H1 (cell line): ENCODE measurements at regions not wholly inside any gene's neighbourhood (a gene's known extent, or its start where the extent isn't known, plus 50 kb on each side); places are given as distances from the start of the nearest gene placed in this dataset.

Experiments used
- HDAC2 ChIP-seq, 2 experiments: fragments of 300-600 bp in 1 of 2; sonication (generic) in 1 of 2; IDR thresholded peaks; 2 replicates each; pipeline ENCODE4 v1.6.1; 2011 to 2012; ENCODE audit warnings: low read depth in 2 of 2, low read length in 2 of 2, mild to moderate bottlenecking in 2 of 2, moderate library complexity in 2 of 2, borderline replicate concordance in 1 of 2, inconsistent platforms in 1 of 2
- KDM1A ChIP-seq: fragments of 200-600, 300-600 bp; sonication (generic); IDR thresholded peaks from 2 replicates; pipeline ENCODE4 v1.7.1; 2016; ENCODE audit warnings: mild to moderate bottlenecking, low read length, borderline replicate concordance
- RFX5 ChIP-seq: IDR thresholded peaks from 2 replicates; pipeline ENCODE4 v1.6.1; 2011; ENCODE audit warnings: low read depth, low read length, improper control_type of control experiment, borderline replicate concordance
- RXRA ChIP-seq: IDR thresholded peaks from 2 replicates; pipeline ENCODE4 v1.6.1; 2011; ENCODE audit warnings: low read depth, mild to moderate bottlenecking, low read length, moderate library complexity; ENCODE audit not compliant: insufficient read depth
- SIX5 ChIP-seq: IDR thresholded peaks from 2 replicates; pipeline ENCODE4 v1.6.1; 2011; ENCODE audit warnings: mild to moderate bottlenecking, low read depth, low read length
- TF ChIP-seq, protein P1 (sequence below): fragments of 300-600 bp; sonication (generic); IDR thresholded peaks from 2 replicates; pipeline ENCODE4 v1.7.1; 2012; ENCODE audit warnings: low read length, moderate library complexity, mild to moderate bottlenecking, inconsistent platforms; ENCODE audit not compliant: insufficient replicate concordance
- TF ChIP-seq, protein P2 (sequence below): IDR thresholded peaks from 2 replicates; pipeline ENCODE4 v1.6.1; 2011; ENCODE audit warnings: low read depth, mild to moderate bottlenecking, low read length; ENCODE audit not compliant: insufficient read depth
- TF ChIP-seq, protein P3 (sequence below): IDR thresholded peaks from 2 replicates; pipeline ENCODE4 v1.6.1; 2012; ENCODE audit warnings: inconsistent platforms

DNA sequence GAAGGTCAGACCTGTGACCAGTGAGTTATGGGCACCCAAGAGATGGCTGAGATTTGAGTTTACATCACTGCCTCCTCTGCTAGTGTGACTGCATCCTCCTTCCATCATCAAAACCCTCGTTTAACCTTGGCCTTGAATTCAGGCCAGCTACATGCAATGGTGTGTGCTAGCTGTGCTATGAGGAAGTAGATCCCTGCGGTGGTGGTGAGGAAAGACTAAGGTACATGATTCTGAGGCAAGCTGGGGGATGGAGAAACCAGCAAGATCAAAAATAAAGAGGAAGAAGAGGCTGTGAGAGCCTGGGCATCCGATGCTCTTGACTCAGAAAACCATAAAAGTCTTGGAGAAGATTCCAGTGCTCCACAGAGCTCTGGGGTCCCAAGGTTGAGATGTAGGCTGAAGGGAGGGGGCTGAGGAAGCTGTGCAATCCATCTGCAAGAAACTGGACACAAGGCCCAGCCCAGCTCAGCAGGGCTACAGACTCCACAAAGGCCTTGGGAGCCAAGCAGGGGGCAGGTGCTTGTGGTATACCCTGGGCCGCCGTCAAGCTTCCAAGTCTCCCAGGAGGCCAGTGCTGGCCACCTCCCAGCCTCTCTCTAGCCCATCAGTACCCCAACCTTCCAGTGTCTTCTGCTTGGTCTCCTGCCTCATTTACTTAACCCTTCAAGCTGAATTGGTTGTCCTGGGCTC is 774.8 kb downstream of the VRK1 start (continued):
- TF ChIP-seq, protein P1, sequence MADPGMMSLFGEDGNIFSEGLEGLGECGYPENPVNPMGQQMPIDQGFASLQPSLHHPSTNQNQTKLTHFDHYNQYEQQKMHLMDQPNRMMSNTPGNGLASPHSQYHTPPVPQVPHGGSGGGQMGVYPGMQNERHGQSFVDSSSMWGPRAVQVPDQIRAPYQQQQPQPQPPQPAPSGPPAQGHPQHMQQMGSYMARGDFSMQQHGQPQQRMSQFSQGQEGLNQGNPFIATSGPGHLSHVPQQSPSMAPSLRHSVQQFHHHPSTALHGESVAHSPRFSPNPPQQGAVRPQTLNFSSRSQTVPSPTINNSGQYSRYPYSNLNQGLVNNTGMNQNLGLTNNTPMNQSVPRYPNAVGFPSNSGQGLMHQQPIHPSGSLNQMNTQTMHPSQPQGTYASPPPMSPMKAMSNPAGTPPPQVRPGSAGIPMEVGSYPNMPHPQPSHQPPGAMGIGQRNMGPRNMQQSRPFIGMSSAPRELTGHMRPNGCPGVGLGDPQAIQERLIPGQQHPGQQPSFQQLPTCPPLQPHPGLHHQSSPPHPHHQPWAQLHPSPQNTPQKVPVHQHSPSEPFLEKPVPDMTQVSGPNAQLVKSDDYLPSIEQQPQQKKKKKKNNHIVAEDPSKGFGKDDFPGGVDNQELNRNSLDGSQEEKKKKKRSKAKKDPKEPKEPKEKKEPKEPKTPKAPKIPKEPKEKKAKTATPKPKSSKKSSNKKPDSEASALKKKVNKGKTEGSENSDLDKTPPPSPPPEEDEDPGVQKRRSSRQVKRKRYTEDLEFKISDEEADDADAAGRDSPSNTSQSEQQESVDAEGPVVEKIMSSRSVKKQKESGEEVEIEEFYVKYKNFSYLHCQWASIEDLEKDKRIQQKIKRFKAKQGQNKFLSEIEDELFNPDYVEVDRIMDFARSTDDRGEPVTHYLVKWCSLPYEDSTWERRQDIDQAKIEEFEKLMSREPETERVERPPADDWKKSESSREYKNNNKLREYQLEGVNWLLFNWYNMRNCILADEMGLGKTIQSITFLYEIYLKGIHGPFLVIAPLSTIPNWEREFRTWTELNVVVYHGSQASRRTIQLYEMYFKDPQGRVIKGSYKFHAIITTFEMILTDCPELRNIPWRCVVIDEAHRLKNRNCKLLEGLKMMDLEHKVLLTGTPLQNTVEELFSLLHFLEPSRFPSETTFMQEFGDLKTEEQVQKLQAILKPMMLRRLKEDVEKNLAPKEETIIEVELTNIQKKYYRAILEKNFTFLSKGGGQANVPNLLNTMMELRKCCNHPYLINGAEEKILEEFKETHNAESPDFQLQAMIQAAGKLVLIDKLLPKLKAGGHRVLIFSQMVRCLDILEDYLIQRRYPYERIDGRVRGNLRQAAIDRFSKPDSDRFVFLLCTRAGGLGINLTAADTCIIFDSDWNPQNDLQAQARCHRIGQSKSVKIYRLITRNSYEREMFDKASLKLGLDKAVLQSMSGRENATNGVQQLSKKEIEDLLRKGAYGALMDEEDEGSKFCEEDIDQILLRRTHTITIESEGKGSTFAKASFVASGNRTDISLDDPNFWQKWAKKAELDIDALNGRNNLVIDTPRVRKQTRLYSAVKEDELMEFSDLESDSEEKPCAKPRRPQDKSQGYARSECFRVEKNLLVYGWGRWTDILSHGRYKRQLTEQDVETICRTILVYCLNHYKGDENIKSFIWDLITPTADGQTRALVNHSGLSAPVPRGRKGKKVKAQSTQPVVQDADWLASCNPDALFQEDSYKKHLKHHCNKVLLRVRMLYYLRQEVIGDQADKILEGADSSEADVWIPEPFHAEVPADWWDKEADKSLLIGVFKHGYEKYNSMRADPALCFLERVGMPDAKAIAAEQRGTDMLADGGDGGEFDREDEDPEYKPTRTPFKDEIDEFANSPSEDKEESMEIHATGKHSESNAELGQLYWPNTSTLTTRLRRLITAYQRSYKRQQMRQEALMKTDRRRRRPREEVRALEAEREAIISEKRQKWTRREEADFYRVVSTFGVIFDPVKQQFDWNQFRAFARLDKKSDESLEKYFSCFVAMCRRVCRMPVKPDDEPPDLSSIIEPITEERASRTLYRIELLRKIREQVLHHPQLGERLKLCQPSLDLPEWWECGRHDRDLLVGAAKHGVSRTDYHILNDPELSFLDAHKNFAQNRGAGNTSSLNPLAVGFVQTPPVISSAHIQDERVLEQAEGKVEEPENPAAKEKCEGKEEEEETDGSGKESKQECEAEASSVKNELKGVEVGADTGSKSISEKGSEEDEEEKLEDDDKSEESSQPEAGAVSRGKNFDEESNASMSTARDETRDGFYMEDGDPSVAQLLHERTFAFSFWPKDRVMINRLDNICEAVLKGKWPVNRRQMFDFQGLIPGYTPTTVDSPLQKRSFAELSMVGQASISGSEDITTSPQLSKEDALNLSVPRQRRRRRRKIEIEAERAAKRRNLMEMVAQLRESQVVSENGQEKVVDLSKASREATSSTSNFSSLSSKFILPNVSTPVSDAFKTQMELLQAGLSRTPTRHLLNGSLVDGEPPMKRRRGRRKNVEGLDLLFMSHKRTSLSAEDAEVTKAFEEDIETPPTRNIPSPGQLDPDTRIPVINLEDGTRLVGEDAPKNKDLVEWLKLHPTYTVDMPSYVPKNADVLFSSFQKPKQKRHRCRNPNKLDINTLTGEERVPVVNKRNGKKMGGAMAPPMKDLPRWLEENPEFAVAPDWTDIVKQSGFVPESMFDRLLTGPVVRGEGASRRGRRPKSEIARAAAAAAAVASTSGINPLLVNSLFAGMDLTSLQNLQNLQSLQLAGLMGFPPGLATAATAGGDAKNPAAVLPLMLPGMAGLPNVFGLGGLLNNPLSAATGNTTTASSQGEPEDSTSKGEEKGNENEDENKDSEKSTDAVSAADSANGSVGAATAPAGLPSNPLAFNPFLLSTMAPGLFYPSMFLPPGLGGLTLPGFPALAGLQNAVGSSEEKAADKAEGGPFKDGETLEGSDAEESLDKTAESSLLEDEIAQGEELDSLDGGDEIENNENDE = no peak
- TF ChIP-seq, protein P2, sequence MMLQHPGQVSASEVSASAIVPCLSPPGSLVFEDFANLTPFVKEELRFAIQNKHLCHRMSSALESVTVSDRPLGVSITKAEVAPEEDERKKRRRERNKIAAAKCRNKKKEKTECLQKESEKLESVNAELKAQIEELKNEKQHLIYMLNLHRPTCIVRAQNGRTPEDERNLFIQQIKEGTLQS = no peak
- TF ChIP-seq RFX5 = no peak
- TF ChIP-seq, protein P3, sequence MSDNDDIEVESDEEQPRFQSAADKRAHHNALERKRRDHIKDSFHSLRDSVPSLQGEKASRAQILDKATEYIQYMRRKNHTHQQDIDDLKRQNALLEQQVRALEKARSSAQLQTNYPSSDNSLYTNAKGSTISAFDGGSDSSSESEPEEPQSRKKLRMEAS = no peak
- TF ChIP-seq HDAC2 (IDR thresholded peaks at IDR 0.05; ENCODE audit: borderline replicate concordance in 1 of 2, low read depth in 2 of 2, low read length in 2 of 2) = no peak
- TF ChIP-seq KDM1A = no peak
- no peak for TF ChIP-seq RXRA
- no peak for TF ChIP-seq SIX5
